Urinary bladder (tissue), 3 donors: ENCODE measurements at regions not wholly inside any gene's neighbourhood (a gene's known extent, or its start where the extent isn't known, plus 50 kb on each side); places are given as distances from the start of the nearest gene placed in this dataset.
"Not testable (repeated sequence)": the region's sequence is repeated elsewhere in the genome, so short reads cannot be mapped to it uniquely, and the experiment has no call there.

Source experiments
- DNase-seq: peaks from one replicate; pipeline ENCODE4 v3.0.0-alpha.2; 2015; ENCODE audit errors: extremely low spot score
- H3K27ac ChIP-seq: one replicate; pipeline ENCODE4 v1.5.1; 2013; ENCODE audit warnings: low read depth, mild to moderate bottlenecking, moderate library complexity
- H3K36me3 ChIP-seq: one replicate; pipeline ENCODE4 v1.6.1; 2013; ENCODE audit warnings: mild to moderate bottlenecking, moderate library complexity; ENCODE audit not compliant: insufficient read depth
- H3K4me1 ChIP-seq: one replicate; pipeline ENCODE4 v1.6.1; 2013; ENCODE audit warnings: mild to moderate bottlenecking, moderate library complexity; ENCODE audit not compliant: insufficient read depth
- H3K4me3 ChIP-seq: one replicate; pipeline ENCODE4 v1.5.1; 2013; ENCODE audit warnings: low read depth, low read length
- WGBS: extraction: QIAGEN DNeasy Blood & Tissue Kit; methylation state at CpG from one replicate; pipeline ENCODE4 v1.1.7; 2013; 5-methylcytosine and 5-hydroxymethylcytosine counted together
- donor health status: healthy with polysubstance abuse.
- donor health status: healthy.

GRCh38 chr1:114249691-114250090, 96.0 kb upstream of the SYT6 start:
- Histone ChIP-seq H3K4me3 (no peak overlapping the region), H3K4me1 (no peaks in the 10 kb centered on the region), H3K36me3 (no peaks in the 10 kb centered on the region), H3K27ac (no peak overlapping the region)
- no peak for DNase-seq
- WGBS = 73% methylated on average over 10 of the region's 10 CpGs

GRCh38 chr1:114248162-114248561, 94.5 kb upstream of the SYT6 start:
- no peak for DNase-seq
- Histone ChIP-seq H3K27ac (no peak overlapping the region), H3K4me1 (no peaks in the 10 kb centered on the region), H3K36me3 (no peaks in the 10 kb centered on the region), H3K4me3 (no peak overlapping the region)
- 91% methylated on average over 3 of the region's 3 CpGs for WGBS

GRCh38 chr1:114242531-114243210, 89.0 kb upstream of the SYT6 start:
- H3K36me3 ChIP-seq, H3K4me3 ChIP-seq, DNase-seq, H3K4me1 ChIP-seq, H3K27ac ChIP-seq: not testable (repeated sequence)
- 95% methylated on average over 43 of the region's 43 CpGs for WGBS

GRCh38 chr1:114238053-114238452, 84.4 kb upstream of the SYT6 start:
- no peaks in the 10 kb centered on the region for H3K4me1 ChIP-seq
- H3K4me3 ChIP-seq = no peak overlapping the region
- no peaks in the 10 kb centered on the region for H3K36me3 ChIP-seq
- 81% methylated on average over 5 of the region's 5 CpGs for WGBS
- no peak for DNase-seq
- H3K27ac ChIP-seq = no peak overlapping the region

- DNase-seq = no peak
- no peaks in the 10 kb centered on the region for H3K36me3 ChIP-seq
- H3K27ac ChIP-seq = no peak overlapping the region
- H3K4me1 ChIP-seq = no peaks in the 10 kb centered on the region
- no peak overlapping the region for H3K4me3 ChIP-seq
- WGBS = 87% methylated on average over 7 of the region's 7 CpGs
Observed at GRCh38 chr1:114236517-114236916, 82.8 kb upstream of the SYT6 start.

GRCh38 chr1:114235960-114236359, 82.3 kb upstream of the SYT6 start:
- no peak for DNase-seq
- Histone ChIP-seq H3K36me3 (no peaks in the 10 kb centered on the region), H3K4me1 (no peaks in the 10 kb centered on the region), H3K4me3 (no peak overlapping the region), H3K27ac (no peak overlapping the region)
- 51% methylated on average over 4 of the region's 4 CpGs for WGBS

- 57% methylated on average over 3 of the region's 3 CpGs for WGBS
- Histone ChIP-seq H3K27ac (no peak overlapping the region), H3K4me3 (no peak overlapping the region), H3K36me3 (no peaks in the 10 kb centered on the region), H3K4me1 (no peaks in the 10 kb centered on the region)
- no peak for DNase-seq
Observed at GRCh38 chr1:114235281-114235680, 81.6 kb upstream of the SYT6 start.

GRCh38 chr1:114234408-114235124, 80.9 kb upstream of the SYT6 start:
- 66% methylated on average over 3 of the region's 3 CpGs for WGBS
- H3K4me1 ChIP-seq = no peaks in the 10 kb centered on the region
- no peak overlapping the region for H3K27ac ChIP-seq
- H3K36me3 ChIP-seq = no peaks in the 10 kb centered on the region
- DNase-seq = no peak
- H3K4me3 ChIP-seq = no peak overlapping the region

- H3K4me3 ChIP-seq = no peak overlapping the region
- no peaks in the 10 kb centered on the region for H3K4me1 ChIP-seq
- WGBS = 87% methylated on average over 6 of the region's 6 CpGs
- H3K27ac ChIP-seq = no peak overlapping the region
- DNase-seq = no peak
- H3K36me3 ChIP-seq = no peaks in the 10 kb centered on the region
Observed at GRCh38 chr1:114232691-114233090, 79.0 kb upstream of the SYT6 start.

- no peak for DNase-seq
- Histone ChIP-seq H3K36me3 (no peaks in the 10 kb centered on the region), H3K4me1 (no peaks in the 10 kb centered on the region), H3K4me3 (no peak overlapping the region), H3K27ac (no peak overlapping the region)
- WGBS = 94% methylated on average over 4 of the region's 4 CpGs
Observed at GRCh38 chr1:114231301-114231700, 77.6 kb upstream of the SYT6 start.

- H3K27ac ChIP-seq = no peak overlapping the region
- H3K4me3 ChIP-seq = no peak overlapping the region
- WGBS = 82% methylated on average over 7 of the region's 7 CpGs
- DNase-seq = no peak
- no peaks in the 10 kb centered on the region for H3K4me1 ChIP-seq
- H3K36me3 ChIP-seq = no peaks in the 10 kb centered on the region
Observed at GRCh38 chr1:114229368-114229767, 75.7 kb upstream of the SYT6 start.

- 73% methylated on average over 4 of the region's 4 CpGs for WGBS
- Histone ChIP-seq H3K4me1 (no peaks in the 10 kb centered on the region), H3K4me3 (no peak overlapping the region), H3K27ac (no peak overlapping the region), H3K36me3 (no peaks in the 10 kb centered on the region)
- no peak for DNase-seq
Observed at GRCh38 chr1:114227059-114227458, 73.4 kb upstream of the SYT6 start.

- Histone ChIP-seq H3K4me3 (no peak overlapping the region), H3K27ac (no peak overlapping the region), H3K36me3 (no peaks in the 10 kb centered on the region), H3K4me1 (no peaks in the 10 kb centered on the region)
- WGBS = 53% methylated on average over 7 of the region's 7 CpGs
- DNase-seq = peak; percentile 69
Observed at GRCh38 chr1:114224196-114224907, 70.7 kb upstream of the SYT6 start.

GRCh38 chr1:114222920-114223319, 69.3 kb upstream of the SYT6 start:
- 94% methylated on average over 4 of the region's 4 CpGs for WGBS
- no peak overlapping the region for H3K4me3 ChIP-seq
- H3K4me1 ChIP-seq = no peaks in the 10 kb centered on the region
- no peaks in the 10 kb centered on the region for H3K36me3 ChIP-seq
- no peak overlapping the region for H3K27ac ChIP-seq
- no peak for DNase-seq
